Astrocyte of the hippocampus (primary cell): ENCODE measurements at regions not wholly inside any gene's neighbourhood (a gene's known extent, or its start where the extent isn't known, plus 50 kb on each side); places are given as distances from the start of the nearest gene placed in this dataset.

Experiments used
- DNase-seq: peaks from one replicate; pipeline ENCODE4 v3.0.0; 2011; ENCODE audit warnings: low read depth, low spot score

DNA sequence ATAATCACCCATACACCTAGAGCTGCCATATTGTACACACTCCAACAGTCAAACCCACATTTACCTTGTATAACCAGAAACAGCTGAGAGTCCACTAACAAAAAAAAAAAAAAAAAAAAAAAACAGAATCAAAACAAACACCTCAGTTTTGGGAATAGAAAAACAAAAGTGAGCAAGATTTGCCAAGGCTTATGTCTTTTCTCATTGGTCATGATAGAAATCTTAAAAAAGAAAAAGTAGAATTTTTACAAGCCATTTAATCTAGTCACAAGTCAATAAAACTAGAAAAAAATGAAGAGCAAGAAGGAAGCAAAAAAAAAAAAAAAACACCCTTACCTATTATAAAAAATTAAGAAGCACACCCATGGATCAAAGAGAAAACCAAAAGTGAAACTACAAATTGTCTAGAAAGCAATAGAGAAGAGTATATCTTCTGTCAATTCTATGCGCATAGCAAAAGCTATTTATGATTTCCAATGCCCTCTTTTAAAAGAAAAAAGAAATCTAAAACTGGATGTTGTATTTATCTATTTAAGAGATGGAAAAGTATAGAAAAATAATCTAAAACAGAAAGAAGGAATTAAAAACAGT lies 113.2 kb upstream of the GALNT2 start:
- no peak for DNase-seq

DNA sequence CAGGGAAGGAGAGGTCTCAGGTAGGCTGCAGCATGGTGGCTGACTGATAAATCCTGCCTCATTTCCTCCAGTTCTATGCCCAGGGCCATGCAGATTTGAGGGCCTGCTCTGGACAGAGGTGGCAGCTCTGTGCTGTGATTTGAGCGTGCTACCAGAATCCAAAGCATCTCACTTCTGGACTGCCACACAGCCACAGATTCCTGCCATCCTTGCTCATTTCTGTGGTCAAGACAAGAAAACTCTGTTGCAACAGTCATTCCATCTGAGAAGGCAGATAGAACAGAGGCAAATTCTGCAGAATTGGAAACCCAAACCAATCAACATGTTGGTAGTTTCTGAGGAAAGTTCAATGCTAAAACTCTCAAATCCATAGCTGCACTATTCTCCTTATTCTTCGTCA lies 102.8 kb upstream of the GALNT2 start:
- peak; percentile 40 for DNase-seq

DNA sequence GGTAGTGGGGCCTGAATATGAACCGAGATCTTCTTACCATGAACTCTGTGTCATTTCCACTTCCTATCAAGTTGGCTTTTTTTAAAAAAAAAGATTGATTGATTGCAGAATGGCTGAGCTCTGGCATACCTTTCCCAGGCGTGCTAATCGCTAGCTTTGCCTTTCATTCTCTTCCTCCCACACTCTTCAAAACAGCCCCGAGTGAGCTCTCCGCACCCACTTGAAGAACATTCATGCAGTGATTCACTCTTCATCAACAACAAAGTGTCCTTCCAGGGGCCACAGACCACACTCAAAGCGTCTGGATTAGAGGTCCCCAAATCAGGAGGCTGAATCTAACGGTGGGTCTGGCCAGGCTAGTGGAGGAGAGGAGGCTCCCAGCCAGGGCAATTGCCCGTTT lies 96.3 kb upstream of the GALNT2 start:
- no peak for DNase-seq

DNA sequence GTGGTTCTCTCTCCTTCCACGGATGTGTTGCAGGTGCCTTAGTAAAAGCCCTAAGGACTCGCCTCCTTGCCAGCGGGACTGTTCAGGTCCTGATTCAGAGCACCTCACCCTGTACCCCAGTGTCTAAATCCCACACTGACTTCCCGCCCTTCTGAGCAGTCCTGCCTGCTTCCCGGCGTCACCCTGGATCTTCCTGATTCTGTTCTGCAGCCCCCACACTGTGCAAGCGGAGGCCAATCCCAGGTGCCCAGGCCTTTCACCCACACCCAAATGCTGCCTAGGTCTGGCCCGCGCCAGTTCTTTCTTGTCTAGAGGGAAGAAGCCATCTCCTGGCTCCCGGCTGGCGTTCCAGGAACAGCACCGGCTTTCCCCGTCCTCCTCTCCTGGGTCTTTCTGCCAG lies 95.9 kb upstream of the GALNT2 start:
- no peak for DNase-seq

DNA sequence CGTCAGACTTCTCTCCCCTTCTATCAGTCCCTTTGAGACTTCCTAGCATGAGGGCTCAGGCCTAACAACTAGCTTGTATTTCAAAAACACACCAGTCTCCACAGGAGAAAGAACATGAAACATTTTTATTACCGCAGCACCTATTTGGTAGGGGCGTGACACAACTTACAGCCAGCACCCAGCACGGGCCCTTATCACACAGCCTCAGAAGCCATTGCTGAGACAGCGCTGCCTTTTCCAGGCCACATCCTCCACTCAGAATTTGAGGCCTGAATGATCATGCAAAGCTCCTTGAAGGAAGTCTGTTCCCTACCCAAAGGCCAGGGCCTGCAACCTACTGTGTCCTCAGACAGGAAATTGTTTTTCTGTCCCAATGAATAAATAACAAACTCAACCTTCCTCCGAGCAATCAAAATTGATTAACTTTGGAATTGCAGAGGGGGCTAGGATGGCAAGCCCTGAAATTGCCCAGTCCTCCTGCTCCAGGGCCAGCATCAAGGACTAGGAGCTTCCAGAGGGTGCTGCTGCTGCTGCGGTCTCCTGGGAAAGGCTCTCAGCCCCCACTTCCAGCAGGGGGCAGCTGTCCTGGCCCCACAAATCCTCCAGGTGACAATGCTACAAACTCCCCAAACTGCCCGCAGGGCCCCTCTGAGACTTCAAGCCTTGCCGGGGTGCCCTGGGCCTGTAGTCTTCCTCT lies 94.3 kb upstream of the GALNT2 start:
- DNase-seq, result no peak

DNA sequence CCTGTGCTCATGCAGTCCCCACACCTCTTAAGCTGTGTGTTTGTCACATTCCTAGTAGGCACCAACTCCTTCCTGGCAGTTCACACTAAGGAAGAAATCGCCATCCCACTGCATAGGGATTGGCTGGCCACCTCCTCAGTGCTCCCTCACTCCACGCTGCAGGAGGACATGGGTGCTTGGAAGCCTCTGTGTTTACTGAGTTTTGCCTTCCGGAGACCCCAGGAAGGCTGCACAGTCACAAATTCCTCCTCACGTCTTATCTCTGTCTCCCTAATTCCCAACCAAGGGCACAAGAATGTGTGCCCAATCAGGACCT lies 93.8 kb upstream of the GALNT2 start:
- DNase-seq, result no peak

DNA sequence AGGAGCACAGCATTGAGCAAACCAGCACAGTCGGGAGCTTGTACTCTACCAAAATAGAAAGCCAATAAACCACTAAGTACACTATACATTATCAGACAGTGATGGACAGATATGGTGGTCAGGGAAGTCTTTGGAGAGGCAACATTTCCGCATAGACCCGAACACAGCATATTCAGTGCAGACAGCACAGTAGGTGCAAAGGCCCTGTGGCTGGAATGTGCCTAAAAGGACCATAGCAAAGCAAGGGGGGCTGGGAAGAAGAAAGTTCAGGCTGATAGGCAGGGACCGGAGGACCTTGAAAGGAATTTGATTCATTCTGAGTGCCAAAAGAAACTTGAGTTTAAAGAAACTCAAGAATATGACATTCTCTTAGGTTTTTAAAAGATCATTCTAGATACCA lies 92.0 kb upstream of the GALNT2 start:
- DNase-seq, result no peak

DNA sequence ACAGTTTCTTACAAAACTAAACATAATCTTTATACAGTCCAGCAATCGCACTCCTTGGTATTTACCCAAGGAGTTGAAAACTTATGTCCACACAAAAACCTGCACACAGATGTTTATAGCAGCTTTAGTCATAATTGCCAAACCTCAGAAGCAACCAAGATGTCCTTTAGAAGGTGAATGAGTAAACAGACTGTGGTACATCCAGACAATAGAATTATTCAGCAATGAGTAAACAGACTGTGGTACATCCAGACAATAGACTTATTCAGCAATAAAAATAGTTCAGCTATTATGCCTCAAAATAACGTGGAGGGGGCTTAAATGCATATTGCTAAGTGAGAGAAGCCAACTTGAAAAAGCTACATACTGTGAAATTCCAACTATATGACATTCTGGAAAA lies 87.0 kb upstream of the GALNT2 start:
- peak; percentile 17 for DNase-seq

DNA sequence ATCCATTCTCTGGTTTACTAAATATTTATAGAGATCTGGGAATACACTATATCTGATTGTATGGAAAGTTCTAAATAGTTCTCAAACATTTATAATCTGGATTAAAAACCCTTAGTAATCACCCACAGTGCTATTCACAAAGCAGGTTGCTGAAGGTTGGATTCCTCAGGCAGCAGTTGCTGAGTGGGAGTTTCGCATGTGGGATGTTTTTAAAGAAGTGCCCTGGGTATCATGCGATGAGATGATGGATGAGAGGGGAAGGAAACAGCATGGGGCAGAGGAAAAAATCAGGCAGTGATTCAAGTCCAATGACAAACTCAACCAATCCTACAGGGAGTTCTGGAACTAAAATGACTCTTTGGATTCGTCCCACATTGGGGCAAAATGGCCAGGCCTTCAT lies 85.3 kb upstream of the GALNT2 start:
- DNase-seq, result no peak

DNA sequence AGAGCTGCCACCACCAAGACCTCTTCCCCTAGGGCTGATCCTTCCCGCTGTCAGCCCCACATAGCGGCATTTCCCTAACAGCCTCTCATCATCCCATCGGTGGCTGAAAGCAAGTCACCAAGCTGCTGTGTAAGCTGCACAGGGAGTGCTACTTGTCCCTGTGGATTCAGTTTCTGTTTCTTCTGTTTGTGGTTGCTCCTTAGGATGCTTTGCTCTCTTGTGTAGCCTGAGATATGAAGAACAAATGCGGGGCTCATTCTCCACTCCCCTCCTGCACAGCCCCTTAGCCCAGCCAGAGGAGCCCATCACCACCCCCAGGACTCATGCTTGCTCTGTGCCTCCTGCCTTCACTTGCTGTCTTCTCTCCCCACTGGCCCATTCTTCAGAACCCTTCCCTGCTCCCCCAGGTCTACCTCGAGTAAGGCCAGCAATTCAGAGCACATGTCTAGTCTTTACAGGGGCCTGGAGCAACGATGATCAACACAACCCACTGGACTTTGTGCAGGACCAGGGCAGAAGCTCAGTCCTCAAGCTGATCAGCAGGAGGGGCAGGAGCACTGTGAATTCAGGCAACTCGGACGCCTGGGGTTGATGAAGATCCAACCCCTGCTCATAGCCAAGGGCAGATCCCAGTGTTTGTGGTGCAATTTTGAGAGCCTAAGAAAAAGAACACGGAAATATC lies 82.6 kb upstream of the GALNT2 start:
- no peak for DNase-seq

DNA sequence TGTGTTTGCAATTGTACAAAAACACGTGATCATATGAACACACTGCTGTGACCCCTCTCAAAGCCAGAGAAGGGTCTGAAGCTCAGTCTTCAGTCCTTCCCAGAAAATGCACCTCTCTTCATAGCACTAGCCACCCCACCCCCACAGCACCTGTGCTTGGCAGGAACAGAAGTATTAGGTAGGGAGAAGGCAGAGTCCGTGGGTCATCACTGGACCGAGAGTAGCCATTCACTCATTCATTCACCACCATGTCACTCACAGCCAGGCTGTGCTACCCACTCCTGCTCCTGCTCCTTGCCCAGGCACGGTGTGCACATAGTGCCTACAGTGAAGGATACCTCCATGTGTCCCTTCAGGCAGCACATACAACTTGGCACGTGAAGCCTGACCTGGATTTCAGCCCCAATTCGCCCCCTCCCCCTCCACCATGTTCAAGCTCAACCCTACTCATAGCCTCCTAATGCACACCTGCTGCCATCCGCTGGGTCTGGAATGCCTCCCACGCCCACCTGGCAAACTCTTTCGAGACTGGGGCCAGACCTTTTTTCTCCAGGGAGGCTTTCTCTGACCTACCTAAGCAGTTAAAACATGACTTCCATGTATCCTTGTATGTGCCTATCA lies 81.9 kb upstream of the GALNT2 start:
- DNase-seq, result no peak

DNA sequence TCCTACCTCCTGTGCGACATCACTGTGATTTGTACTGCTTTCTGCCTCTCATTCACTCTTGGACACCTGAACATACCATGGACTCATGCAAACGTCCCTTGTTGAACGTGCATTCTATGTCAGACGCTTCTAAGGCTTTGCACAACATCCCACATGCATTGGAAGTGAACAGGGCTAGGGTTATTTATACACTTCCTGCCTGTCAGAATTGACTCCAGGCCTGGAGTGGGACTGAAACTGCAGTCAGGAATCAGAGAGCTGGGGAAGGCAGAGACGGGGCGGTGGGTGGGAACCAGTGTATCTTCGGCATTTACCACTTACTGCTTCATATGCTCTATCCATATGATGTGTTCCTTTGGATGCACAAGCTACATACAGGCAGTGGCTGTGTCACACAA lies 81.4 kb upstream of the GALNT2 start:
- no peak for DNase-seq

DNA sequence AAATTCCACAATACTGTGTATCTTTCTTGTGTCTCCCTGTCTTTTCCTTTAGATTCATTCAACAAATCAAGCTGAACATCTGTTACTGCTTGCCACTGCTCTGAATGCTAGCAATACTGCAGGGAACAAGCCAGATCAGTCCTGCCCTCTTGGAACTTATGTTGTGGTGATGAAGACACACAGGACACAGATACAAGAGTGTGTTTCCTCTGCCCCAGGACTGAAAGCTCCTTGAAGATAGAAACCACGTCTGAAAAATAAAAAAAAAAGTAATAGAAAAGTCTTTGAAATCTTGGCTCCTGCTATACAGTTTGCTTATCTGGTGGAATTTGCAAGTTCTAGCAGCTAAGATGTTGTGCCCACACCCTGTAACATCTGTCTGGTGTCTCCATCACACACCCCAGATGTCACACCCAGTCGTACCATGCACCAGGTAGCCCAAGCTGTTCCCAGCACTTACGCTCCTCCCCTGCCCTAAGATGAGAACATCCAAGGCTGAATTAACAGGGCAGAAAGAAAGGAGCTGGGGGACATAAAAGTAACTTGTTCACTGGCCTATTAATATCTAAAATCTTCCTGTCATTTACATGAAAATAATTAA lies 80.2 kb upstream of the GALNT2 start:
- DNase-seq, result no peak

DNA sequence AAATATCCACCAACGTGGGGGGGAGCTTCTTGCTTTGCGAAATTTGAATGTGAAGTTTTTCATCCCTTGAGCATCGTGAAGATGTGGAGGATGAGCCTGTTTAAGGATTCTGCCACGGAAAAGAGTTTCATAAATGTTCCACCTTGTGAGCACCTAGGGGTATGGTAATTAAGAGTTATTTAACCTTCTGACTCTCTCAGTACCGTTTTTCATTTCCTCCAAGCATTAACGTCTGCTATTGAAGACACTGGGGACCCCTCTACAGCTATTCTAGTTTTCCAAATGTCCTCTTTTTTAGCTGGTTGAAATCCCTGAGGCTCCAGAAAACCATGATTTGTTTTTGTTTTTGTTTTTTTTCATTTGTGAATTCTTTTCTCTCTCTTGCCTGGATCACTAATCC lies 79.1 kb upstream of the GALNT2 start:
- DNase-seq, result no peak

DNA sequence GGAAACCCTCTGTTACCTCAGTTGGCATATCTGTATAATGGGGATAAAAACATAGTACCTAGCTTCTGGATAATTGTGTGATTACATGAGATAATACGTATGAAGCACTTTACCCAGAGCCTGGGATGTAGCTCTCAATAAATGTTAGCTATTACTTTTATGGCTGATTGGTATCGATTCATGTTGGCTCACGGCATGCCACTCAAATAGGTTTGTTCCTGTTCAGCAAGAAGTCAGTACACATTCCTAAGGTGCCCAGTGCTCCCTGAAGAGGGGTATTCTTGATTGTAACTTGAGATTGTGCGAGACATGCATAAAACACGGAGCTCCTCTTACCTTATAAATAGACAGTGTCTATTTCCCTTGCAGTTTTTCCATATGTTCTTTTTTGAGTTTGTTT lies 78.5 kb upstream of the GALNT2 start:
- no peak for DNase-seq

DNA sequence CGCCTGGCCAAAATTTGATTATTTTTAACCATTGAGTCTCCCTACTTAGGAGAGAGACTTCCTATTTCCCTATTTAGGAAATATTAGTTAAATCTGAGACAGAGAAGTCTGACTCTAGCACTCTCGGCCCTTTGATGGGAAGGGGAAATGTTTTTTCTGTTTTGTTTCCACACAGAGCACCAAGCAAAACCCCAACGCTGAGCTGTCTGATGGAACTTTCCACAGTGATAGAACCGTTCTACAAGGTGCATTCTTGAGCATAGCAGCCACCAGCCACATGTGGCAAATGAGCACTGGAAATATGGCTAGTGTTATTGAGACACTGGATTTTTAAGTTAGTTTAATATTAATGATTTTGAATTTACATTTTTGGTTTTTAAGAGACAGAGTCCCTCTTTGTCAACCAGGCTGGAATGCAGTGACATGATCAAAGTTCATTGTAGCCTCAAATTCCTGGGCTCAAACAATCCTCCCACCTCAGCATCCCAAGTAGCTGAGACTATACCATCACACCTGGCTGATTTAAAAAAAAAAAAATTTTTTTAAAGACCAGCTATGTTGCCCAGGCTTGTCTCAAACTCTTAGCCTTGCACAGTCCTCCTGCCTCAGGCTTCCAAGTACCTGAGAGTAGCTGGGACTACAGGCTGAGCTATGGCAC lies 77.3 kb upstream of the GALNT2 start:
- no peak for DNase-seq

DNA sequence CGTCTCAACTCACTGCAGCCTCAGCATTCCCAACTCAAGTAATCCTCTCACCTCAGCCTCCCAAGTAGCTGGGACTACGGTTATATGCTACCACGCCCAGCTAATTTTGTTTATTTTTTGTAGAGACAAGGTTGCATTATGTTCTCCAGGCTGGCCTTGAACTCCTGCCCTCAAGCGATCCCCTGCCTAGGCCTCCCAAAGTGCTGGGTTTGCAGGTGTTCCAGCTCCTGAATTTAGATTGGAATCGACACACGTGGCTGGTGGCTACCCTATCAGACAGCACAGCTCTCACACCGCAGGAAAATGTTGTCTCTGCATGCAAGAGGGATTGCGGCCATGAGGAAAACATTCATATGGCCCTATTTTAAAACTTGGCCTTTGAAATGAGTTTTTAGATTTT lies 76.7 kb upstream of the GALNT2 start:
- no peak for DNase-seq

DNA sequence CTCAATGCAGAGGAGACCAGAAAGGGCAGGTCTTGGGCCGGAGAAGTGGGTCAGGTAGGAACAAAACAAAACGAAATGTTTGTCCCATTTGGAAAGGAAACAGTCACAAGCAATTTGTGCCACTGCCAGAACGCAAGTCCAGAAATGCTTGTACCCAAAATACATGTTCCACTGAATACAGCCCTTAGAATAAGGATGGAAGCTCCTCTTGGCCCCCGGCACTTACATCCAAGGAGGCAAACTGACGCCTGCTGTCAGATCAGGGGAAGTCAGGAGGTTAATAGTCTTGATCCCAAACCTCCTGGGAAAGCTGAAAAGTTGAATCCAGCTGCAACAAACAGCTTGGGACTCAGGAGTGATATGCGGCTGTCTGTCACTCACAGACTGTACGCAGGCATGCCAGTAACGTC lies 75.9 kb upstream of the GALNT2 start:
- DNase-seq, result no peak

DNA sequence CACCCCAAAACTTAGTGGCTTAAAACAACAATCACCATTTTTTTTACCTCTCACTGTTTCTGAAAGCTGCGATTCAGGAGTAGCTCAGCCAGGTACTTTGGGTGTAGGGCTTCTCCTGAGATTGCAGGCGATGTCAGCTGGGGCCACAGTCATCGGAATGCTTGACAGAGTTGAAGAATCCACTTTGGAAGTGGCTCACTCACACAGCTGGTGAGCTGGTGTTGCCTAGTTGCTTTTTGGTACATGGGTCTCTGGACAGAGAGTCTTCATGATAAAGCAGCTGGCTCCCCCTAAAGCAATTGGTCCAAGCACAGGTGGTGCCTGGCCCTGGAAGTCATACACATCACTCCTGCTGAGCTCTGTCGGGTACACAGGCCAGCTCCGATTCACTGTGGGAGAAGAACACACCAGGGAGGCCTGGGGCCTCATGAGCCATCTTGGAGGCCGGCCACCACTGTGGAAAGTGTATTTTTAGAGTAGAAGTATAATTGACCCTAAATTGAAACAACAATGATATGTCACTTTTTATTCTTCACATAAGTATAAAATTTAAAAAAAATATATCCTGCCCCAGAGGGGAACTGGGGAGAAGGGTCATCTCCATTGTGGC lies 75.2 kb upstream of the GALNT2 start:
- no peak for DNase-seq

DNA sequence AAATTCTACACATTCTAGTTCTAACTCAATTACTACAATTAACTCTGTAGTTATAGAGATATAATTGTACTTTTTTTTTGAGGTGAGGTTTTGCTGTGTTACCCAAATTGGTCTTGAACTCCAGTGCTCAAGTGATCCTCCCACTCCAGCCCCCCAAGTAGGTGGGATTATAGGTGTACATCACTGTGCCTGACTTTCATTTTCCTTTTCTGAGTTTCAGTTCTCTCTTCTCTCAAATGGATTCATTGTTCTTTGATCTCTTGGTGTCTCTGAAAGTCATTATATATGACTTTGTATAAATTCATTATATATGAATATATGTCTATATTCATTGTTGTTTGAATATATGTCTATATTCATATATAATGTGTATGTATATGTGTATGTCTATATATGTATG lies 74.0 kb upstream of the GALNT2 start:
- DNase-seq, result no peak

DNA sequence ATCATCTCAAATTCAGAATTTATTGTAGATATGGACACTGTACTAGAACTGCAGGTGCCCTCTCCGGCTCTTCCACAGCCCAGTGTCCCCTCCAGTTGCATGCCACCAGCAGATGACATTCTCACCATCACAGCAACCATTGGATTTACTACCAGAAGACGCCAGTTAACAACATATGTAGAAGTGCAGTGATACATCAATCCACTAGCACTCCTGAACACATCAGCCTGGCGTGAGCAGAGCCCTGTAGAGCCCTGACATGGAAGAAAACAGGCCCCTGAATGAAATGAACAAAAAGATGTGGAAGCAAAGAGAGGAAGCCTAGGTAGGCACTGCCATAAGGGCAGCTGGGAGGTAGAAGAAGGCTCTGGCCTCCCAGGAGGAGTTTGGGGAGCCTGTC lies 73.1 kb upstream of the GALNT2 start:
- DNase-seq, result no peak
